ENCODE measurements at regions not wholly inside any gene's neighbourhood (a gene's known extent, or its start where the extent isn't known, plus 50 kb on each side); places are given as distances from the start of the nearest gene placed in this dataset.

GRCh38 chr16:87186446-87186845, 130.7 kb downstream of the C16orf95 start:
- peak; percentile 38 for ATAC-seq

GRCh38 chr16:87186876-87187533, 130.2 kb downstream of the C16orf95 start:
- intact Hi-C loops (cut with DNase I): no loop called here
- ATAC-seq: no peak
- no peak for DNase-seq (ENCODE audit: low spot score)

More at GRCh38 chr16:87186446-87186845, 130.7 kb downstream of the C16orf95 start:
- intact Hi-C loops (cut with DNase I): no loop called here
- no peak for DNase-seq (ENCODE audit: low spot score)

- DNase-seq (ENCODE audit: low spot score) (no peak), ATAC-seq (no peak)
- intact Hi-C loops (cut with DNase I): no loop called here
Measured at GRCh38 chr16:87188104-87188503, 129.1 kb downstream of the C16orf95 start.

GRCh38 chr16:87189426-87189825, 127.8 kb downstream of the C16orf95 start:
- DNase-seq (ENCODE audit: low spot score) (no peak), ATAC-seq (no peak)
- intact Hi-C loops (cut with DNase I): no loop called here

GRCh38 chr16:87190288-87191230, 126.6 kb downstream of the C16orf95 start:
- DNase-seq (ENCODE audit: low spot score): no peak
- no peak for ATAC-seq
- intact Hi-C loops (cut with DNase I): no loop called here

GRCh38 chr16:87192452-87193073, 124.6 kb downstream of the C16orf95 start:
- intact Hi-C loops (cut with DNase I): no loop called here
- DNase-seq (ENCODE audit: low spot score) (no peak), ATAC-seq (peak; percentile 61)

GRCh38 chr16:87194172-87194571, 123.0 kb downstream of the C16orf95 start:
- DNase-seq (ENCODE audit: low spot score): peak; percentile 54

GRCh38 chr16:87195161-87195560, 122.0 kb downstream of the C16orf95 start:
- ATAC-seq: no peak

More at GRCh38 chr16:87194172-87194571, 123.0 kb downstream of the C16orf95 start:
- intact Hi-C loops (cut with DNase I): no loop called here
- ATAC-seq: no peak

GRCh38 chr16:87196231-87196630, 121.0 kb downstream of the C16orf95 start:
- DNase-seq (ENCODE audit: low spot score) (no peak), ATAC-seq (peak; percentile 27)
- intact Hi-C loops (cut with DNase I): no loop called here

More at GRCh38 chr16:87195161-87195560, 122.0 kb downstream of the C16orf95 start:
- intact Hi-C loops (cut with DNase I): no loop called here
- DNase-seq (ENCODE audit: low spot score): no peak

- intact Hi-C loops (cut with DNase I): no loop called here
- ATAC-seq (no peak), DNase-seq (ENCODE audit: low spot score) (peak; percentile 17)
Measured at GRCh38 chr16:87196661-87197060, 120.5 kb downstream of the C16orf95 start.

GRCh38 chr16:87198328-87198832, 118.8 kb downstream of the C16orf95 start:
- intact Hi-C loops (cut with DNase I): no loop called here
- DNase-seq (ENCODE audit: low spot score) (no peak), ATAC-seq (no peak)

- no peak for DNase-seq (ENCODE audit: low spot score)
- no peak for ATAC-seq
- intact Hi-C loops (cut with DNase I): no loop called here
Measured at GRCh38 chr16:87198881-87199280, 118.3 kb downstream of the C16orf95 start.

GRCh38 chr16:87199379-87199778, 117.8 kb downstream of the C16orf95 start:
- no peak for DNase-seq (ENCODE audit: low spot score)
- no peak for ATAC-seq
- intact Hi-C loops (cut with DNase I): no loop called here

- ATAC-seq: no peak
- intact Hi-C loops (cut with DNase I): no loop called here
Measured at GRCh38 chr16:87199901-87200300, 117.3 kb downstream of the C16orf95 start.

GRCh38 chr16:87200637-87201036, 116.6 kb downstream of the C16orf95 start:
- ATAC-seq (peak; percentile 22), DNase-seq (ENCODE audit: low spot score) (no peak)
- intact Hi-C loops (cut with DNase I): no loop called here

More at GRCh38 chr16:87199901-87200300, 117.3 kb downstream of the C16orf95 start:
- no peak for DNase-seq (ENCODE audit: low spot score)

GRCh38 chr16:87201052-87201451, 116.1 kb downstream of the C16orf95 start:
- DNase-seq (ENCODE audit: low spot score): peak; percentile 80
- ATAC-seq: peak; percentile 86
- intact Hi-C loops (cut with DNase I): no loop called here

GRCh38 chr16:87201790-87202189, 115.4 kb downstream of the C16orf95 start:
- intact Hi-C loops (cut with DNase I): no loop called here
- ATAC-seq: no peak

GRCh38 chr16:87202346-87202745, 114.8 kb downstream of the C16orf95 start:
- ATAC-seq (no peak), DNase-seq (ENCODE audit: low spot score) (no peak)
- intact Hi-C loops (cut with DNase I): no loop called here

More at GRCh38 chr16:87201790-87202189, 115.4 kb downstream of the C16orf95 start:
- DNase-seq (ENCODE audit: low spot score): no peak

- ATAC-seq (peak; percentile 61), DNase-seq (ENCODE audit: low spot score) (peak; percentile 86)
- intact Hi-C loops (cut with DNase I): no loop called here
Measured at GRCh38 chr16:87203060-87203656, 114.0 kb downstream of the C16orf95 start.

All from sciatic nerve (tissue), 2 donors.